GM18870 (cell line): ENCODE measurements at regions not wholly inside any gene's neighbourhood (a gene's known extent, or its start where the extent isn't known, plus 50 kb on each side); places are given as distances from the start of the nearest gene placed in this dataset.
A peak's percentile ranks its signal among the peaks of the same experiment; 100 is the strongest.
"Not testable (repeated sequence)": the region's sequence is repeated elsewhere in the genome, so short reads cannot be mapped to it uniquely, and the experiment has no call there.

Experiments
- ATAC-seq: cut with Tn5 transposase; IDR thresholded peaks from one replicate; pipeline ENCODE4 v1.9.1; 2021; ENCODE audit warnings: moderate library complexity; ENCODE audit not compliant: unreplicated experiment

DNA sequence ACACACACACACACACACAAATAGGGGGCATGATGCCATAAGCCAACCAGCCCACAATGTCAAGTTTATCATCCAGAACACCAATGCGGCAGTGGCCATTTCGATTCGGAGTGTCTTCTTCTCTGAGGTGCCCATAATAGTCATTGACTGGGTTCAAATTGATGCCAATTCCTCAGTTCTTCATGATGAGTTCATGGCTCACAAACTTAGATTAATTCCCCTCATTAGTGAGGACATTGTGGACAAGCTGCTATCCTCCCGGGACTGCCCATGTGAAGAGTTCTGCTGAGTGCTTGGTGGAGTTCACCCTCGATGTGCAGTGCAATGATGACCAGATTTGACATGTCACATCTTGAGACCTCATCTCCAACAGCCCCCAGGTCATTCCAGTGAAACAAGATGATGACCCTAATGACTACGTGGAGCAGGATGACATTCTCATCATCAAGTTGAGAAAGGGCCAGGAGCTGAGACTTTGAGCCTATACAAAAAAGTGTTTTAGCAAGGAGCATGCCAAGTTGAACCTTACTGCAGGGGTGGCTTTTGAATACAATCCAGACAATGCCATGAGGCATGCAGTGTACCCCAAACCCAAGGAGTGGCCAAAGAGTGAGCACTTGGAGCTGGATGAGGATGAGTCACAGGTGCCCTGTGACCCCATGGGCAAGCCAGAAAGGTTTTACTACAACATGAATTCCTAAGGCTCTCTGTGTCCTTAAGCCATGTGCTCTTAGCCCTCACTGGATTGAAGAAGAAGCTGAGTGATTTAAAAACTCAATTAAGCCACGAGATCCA lies 211.6 kb upstream of the SAMSN1 start:
- no peak for ATAC-seq

DNA sequence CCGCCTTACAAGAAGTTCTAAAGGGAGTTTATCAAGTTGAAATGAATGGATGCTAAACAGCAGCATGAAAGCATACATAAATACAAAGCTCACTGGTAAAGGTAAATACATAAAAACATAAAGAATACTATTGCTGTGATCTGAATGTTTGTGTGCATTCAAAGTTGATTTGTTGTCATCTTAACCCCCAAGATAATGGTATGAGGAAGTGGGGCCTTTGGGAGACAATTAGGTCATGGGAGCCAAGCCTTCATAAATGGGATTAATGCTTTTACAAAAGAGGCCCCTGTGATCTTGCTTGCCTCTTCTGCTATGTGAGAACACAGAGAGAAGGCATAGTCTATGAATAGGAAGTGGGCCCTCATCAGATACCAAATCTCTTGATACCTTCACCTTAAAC lies 209.0 kb upstream of the SAMSN1 start:
- no peak for ATAC-seq

DNA sequence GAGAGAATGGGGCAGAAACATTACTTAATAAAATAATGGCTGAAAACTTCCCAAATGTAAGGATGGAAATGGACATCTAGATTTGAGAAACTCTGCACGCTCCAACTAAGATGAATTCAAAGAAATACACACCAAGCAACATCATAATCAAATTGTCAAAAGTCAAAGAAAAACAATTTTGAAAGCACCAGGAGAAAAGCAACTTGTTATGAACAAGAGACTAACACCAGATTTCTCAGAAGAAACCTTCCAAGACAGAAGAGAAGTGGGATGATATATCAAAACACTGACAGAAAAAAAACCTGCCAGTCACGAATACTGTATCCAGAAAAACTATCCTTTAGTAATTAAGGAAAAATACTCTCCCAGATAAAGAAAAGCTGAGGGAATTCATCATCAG lies 208.6 kb upstream of the SAMSN1 start:
- no peak for ATAC-seq

DNA sequence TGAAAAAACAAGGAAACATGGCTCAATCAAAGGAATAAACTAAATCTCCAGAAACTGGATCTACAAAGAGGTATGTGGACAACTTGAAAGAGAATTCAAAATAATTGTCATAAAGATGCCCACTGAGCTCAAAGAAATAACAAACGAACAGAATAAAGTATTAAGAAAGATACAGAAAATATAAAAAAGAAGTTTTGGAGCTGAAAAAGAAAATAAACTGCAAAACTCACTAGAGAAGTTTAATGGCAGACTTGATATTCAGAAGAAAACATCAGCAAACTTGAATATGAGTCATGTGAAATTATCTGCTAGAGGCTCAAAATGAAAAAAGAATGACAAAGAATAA lies 208.1 kb upstream of the SAMSN1 start:
- no peak for ATAC-seq

DNA sequence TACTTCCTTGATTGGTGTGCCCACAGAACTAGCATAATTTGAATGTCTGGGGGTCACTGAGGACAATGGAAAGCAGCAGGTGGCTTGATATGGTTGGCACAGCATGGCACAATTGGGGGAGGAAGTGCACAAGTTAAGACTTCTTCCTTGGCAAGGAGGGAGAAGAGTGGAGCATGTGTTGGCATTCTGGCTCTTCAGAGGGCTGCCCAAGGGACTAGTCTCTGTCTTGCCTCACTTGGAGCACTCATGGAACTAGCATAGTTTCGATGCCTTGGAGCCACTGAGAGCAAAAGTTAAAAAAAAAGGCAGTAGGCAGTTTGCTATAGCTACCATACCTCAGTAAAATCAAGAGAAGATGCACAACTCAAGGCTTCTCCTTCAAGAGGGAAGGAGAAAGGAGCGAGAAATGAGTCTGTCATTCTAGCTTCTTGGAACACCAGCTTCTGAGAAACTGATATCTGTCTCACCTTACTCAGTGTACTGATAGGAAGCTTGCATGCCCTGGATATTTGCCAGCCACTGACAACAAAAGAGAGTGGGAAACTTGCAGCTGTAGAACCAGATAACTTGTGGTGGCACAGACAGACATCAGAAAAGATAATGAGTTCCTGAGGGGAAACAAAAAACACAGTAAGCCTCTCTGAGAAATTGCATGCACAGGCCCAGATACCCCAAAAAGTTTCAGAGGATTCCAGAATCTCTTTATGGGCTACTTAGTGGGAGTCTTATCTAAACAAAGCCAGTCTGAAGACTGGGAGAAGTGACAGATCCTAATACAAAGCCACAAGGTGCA lies 207.5 kb upstream of the SAMSN1 start:
- no peak for ATAC-seq

DNA sequence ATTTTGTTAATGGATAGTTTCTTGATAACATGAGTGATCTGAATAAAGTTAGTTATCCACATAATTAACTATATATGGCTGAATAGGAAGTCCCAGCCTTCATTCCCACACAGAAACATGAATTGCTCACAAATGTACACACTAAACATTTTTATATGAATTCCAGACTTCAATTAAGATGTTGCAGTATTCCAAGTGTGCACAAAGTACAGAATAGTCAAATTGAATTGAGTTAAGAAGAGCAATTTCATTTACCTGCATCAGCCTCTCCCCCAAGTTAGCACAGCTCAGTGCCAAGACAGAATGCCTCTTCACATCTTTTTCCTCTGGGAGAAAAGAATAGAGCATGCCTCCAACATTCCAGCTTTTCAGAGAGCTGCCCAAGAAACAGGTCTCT lies 207.0 kb upstream of the SAMSN1 start:
- ATAC-seq, result no peak

DNA sequence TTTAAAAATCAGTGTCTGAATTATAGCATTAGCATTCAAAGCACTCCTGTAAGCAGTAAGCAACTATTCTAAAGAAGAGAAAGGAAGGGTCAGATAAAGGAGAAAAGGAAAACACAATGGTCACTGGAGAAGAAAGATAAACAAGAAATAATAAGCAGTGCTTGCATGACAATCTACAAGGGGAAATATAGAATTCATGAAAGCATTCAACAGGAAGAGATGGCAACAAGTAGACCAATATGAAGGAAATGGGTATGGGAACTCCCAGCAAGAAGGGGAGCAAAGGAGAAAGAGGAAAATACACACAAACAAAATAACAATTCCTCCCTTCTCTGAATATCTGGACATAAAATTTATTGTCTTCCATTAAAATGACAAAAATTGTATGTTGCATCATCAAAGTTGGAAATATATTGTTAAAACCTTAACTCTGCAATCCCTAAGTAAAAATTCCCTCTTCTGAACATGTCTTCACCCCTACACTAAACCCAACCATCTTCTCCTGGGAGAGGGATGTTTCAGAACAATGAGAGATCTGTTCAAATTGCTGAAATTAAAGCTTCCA lies 206.3 kb upstream of the SAMSN1 start:
- ATAC-seq, result no peak

DNA sequence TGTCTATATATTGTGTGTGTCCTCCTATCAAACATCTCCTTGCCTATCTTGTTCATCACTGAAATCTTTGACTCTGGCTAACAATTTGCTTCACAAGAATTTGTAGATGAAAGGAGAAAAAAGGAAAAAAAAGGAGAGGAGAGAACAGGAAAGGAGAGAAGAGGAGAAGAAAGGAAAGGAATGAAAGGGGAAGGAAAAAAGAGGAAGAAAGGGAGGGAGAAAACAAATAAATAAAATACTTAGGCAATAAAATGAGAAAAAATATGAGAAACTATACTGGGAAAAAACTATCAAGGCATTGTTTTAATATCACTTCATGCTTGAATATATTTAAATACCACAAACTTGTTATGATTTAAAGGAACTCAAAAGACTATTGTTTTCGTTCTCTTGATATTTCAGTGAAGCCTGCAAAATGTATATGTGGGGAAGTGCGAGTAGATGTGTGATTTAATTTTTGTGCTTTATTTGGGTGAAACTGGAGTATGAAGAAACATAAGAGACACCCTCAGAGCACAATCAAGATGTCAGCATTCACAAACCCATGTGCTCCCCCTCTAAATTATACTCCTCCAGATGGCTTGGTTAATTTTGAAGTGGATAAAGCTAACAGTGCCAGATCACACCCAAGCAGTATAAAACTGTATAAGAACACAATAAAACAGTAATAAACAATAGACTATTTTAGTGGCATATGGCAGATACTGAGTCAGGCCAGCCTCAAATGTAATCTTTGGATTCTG lies 205.7 kb upstream of the SAMSN1 start:
- no peak for ATAC-seq

DNA sequence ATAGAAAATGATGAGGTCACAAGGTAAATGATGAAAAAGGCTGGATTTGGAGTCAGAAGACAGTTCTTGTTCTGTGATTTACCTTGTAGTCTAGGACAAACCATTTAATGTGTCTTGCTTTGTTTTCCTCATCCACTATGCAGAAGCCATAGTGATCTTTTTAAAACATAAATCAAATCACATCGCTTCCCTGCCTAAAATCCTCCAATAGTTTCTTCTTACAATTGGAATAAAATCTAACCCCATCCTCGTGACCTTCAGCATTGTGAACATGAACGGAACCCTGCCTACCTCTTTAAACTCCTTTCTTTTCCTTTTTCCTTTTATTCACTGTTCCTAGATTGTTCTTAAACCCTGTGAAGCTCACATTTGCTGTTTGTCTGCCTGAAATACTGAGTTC lies 204.9 kb upstream of the SAMSN1 start:
- ATAC-seq, result no peak

DNA sequence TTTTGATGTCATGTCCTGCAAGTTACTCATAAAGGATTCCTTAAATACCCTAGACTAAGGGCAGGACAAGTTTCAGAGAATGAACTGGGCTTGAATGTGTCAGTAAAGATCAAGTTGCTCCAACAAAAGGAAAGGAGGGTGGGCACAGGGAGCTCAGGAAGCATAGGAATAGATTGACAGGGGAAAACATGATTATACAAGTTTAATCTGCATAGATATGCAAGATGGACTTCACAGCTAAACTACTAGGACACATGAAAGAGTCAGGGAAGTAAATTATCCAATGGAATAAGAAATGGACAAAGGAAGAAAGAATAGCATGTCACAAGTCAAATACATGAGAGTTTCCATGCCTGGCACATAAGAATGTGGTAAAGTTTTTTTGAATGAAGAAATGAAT lies 203.9 kb upstream of the SAMSN1 start:
- no peak for ATAC-seq

DNA sequence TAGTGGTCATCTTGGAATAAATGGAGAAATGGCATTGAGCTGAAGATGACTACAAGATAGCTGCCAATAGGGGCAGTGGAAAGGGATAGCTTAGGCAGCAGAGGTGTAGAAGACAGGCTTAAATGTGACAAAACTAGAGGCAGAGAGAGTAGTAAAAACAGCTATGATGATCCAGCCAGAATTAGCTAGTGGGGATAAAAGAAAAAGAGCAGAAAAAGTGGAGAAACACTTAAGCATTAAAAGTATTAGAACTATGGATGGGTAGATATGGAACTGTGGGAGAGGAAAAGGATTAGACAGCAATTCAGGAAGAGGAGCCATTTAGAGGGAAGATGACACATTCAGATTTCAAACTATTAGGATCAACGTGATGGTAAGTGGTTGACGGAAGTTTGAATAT lies 202.5 kb upstream of the SAMSN1 start:
- no peak for ATAC-seq

DNA sequence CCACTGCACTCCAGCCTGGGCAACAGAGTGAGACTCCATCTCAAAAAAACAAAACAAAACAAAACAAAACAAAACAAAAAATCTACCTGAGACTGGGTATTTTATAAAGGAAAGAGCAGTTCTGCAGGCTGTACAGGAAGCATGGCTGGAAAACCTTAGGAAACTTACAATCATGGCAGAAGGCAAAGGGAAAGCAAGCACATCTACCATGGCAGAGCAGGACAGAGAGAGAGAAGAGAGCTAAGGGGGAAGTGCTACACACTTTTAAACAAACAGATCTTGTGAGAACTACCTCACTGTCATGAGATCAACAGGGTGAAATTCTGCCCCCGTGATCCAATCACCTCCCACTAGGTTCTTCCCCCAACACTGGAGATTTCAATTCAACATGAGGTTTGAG lies 198.3 kb upstream of the SAMSN1 start:
- ATAC-seq, result no peak

DNA sequence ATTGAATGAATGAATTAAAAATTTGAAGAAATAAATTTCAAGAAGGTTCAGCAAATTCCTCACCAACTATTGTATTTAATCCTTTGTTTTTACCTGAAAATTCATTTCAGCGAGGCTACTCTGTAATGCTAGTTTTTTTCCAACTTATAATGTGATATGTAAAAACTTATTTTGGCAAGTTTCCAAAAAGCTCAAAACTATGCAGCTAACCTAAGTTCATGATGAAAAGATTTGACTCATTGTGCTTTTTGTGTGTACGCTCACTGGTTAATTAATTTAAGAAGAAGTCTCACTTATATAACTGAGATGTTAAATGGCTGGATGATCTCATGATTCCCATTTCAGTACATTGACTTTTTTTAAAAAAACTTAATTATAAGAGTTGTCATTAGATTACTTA lies 196.0 kb upstream of the SAMSN1 start:
- no peak for ATAC-seq

DNA sequence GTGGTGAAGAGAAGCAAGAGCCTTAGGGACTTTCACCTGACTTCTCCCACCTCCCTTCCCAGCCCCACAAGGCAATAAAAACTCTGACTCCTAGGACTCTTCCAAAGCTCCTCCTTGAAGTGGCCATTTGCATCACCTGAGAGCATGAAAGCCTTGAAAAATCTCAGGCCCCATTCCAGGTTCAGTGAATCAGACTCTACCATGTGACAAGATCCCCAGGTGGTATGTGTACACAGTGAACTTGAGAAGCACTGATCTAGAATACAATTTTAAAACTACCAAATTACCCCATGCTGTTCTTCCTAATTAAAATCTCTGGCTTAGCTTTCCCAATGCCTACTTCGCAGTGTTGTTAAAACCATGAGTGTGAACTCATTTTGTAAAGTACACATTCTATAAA lies 195.1 kb upstream of the SAMSN1 start:
- ATAC-seq, result no peak

DNA sequence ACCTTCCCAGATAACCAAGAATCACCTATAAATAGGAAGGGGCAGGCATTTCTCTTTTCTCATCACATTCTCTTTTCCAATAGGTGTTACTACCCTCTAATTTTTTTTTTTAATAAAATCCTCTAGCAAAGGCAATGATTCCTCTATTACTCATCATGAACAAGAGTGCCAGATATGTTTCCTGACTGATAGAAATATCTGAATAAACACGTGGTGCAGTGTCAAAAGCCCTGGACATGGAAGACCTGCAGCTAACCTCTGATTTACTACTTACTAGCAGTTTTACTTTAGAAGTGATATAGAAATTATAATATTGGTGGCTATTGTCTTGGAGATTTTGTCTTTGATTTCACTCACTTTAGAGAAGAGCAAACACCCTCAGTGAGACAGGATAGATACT lies 194.6 kb upstream of the SAMSN1 start:
- ATAC-seq, result no peak

DNA sequence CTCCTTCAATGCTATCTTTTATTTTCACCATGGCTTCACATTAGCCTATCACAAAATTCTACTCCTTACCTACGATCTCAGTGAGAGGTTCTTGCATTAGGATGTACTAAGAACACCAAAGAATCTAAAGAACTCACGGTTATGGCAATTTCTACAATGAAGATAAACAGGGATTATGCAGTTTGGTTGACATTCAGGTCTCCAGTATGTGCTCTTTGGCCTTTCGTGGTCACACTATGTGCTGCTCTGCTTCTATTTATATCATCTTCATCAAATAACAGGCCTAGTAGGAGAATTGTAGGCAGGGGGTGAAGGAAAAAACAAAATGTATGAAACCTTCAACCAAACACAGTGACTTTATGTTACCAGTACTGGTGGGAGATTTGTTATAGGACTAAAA lies 194.0 kb upstream of the SAMSN1 start:
- no peak for ATAC-seq

DNA sequence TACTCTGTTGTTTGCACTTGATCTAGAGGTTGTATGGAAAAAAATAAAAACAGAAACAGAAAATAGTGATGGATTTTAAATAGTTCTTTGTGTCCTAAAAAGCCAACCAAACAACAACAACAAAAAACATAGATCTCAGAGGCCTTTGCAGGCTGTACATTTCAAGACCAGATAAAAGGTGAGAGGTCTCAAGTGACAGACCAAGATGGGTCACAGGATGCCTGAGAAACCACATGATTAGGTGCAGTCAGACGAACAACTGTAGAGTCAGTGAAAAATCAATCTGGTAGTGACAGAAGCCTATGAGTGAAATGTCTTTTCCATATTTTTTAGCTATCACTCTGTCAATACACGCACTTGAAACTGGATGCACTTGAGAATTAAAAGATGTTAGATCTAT lies 193.5 kb upstream of the SAMSN1 start:
- ATAC-seq, result no peak

DNA sequence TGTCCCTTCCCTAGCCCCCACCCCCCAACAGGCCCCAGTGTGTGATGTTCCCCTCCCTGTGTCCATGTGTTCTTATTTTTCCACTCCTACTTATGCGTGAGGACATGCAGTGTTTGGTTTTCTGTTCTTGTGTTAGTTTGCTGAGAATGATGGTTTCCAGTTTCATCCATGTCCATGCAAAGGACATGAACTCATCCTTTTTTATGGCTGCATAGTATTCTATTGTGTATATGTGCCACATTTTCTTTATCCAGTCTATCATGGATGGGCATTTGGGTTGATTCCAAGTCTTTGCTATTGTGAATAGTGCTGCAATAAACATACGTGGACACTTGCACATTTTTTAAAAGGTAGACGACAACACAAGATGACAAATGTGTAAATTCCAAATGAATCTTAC lies 192.5 kb upstream of the SAMSN1 start:
- not testable (repeated sequence) for ATAC-seq

DNA sequence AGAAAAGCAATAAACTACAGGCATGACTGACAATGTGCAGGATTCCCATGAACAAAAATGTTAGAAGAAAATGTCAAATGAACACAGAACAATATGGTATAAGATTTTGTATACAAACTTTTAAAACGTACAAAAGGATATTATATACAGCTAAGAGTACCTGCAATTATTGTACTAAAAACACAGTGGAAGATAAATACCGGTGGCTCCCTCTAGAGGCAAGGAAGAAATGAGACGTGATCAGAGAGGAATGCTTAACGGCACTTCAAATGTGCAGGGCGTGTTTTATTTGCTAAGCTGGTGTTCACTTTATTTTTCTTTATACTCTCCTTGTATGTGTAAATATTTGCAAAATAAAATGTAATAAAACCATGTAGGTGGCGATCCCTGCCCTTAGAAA lies 191.8 kb upstream of the SAMSN1 start:
- no peak for ATAC-seq

DNA sequence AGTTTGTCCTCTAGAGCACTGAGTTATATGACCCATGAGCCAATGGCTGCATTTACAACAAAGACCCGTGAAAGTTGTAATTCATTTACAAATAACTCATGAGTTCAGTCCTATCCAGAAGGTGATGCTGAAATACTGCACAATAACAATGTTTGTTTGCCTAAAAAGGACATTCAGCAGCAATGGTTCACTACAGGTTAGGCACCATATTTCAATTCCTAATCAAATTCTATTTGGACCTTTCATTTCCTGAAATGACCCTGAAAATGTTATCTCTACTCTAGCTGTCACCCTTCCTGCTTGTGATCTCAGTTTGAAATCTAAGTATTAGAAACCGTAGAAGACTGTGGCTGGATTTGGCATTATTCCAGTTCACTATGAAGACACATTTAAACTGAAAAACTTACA lies 191.2 kb upstream of the SAMSN1 start:
- ATAC-seq, result no peak

DNA sequence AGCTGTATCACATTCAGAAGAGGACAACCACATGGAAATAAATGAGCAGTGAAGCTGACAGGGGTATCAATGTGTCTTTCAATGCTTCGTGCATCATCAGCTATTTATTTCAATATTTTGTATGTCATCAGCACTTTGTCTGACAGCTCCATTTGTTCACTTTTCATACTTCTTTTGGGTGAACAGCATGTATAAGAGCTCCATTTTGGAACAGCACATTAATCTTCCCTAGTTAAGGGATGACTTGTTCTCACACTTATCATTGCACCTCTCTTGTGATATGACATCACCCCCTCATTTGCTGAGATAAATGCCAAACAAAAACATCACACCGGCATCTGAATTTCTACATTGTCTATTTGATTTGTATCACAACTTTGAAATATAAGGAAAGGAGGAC lies 190.6 kb upstream of the SAMSN1 start:
- ATAC-seq, result no peak

DNA sequence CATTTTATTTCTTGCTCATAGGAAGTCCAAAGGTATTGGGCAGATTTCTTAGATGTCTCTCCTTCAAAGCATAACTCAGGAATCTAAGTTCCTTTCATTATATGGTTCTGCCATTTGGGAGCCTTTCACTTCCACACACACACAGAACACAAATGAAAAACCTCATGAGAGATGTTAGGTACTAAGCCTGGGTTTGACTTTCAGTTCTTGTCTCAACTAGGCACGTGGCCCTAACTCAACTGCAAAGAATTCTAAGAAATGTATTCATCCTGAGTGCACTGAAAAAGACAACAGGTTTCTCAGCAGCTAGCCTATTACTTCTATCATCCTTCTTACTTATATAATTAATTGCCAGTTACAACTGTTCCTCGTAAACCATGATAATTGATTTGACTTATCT lies 190.0 kb upstream of the SAMSN1 start:
- peak; percentile 73 for ATAC-seq
